ENCODE measurements at regions not wholly inside any gene's neighbourhood (a gene's known extent, or its start where the extent isn't known, plus 50 kb on each side); places are given as distances from the start of the nearest gene placed in this dataset.

GRCh38 chr20:12077875-12078274, 160.2 kb downstream of the BTBD3 start:
- Histone ChIP-seq H3K4me1 (no peaks in the 10 kb centered on the region), H3K9me3 (no peaks in the 10 kb centered on the region), H3K27ac (no peak overlapping the region), H3K36me3 (ENCODE audit: insufficient read depth in 1 of 2, low read depth in 1 of 2) (no peaks in the 10 kb centered on the region), H3K4me3 (no peak overlapping the region), H3K27me3 (ENCODE audit: insufficient read depth in 3 of 3, low read length in 2 of 3) (no peaks in the 10 kb centered on the region)
- 52 to 65% (median 64%) methylated on average over 7 of the region's 7 CpGs for WGBS, 3 donors
- intact Hi-C loops (cut with DNase I), result no loop called here
- ATAC-seq (no peak), DNase-seq (no peak)
- TF ChIP-seq CTCF (IDR thresholded peaks at IDR 0.05), result no peak

- TF ChIP-seq CTCF (IDR thresholded peaks at IDR 0.05), result no peak
- Histone ChIP-seq H3K27ac (no peak overlapping the region), H3K27me3 (ENCODE audit: insufficient read depth in 3 of 3, low read length in 2 of 3) (no peaks in the 10 kb centered on the region), H3K36me3 (ENCODE audit: insufficient read depth in 1 of 2, low read depth in 1 of 2) (no peaks in the 10 kb centered on the region), H3K4me3 (no peak overlapping the region), H3K4me1 (no peaks in the 10 kb centered on the region), H3K9me3 (no peaks in the 10 kb centered on the region)
- 90 to 94% (median 91%) methylated on average over 4 of the region's 4 CpGs for WGBS, 3 donors
- ATAC-seq, result no peak
- no peak for DNase-seq
- intact Hi-C loops (cut with DNase I), result no loop called here
Measured at GRCh38 chr20:12079490-12079889, 161.8 kb downstream of the BTBD3 start.

GRCh38 chr20:12083269-12083668, 165.6 kb downstream of the BTBD3 start:
- DNase-seq (no peak), ATAC-seq (no peak)
- Histone ChIP-seq H3K27ac (no peak overlapping the region), H3K4me3 (no peak overlapping the region), H3K4me1 (no peaks in the 10 kb centered on the region), H3K27me3 (ENCODE audit: insufficient read depth in 3 of 3, low read length in 2 of 3) (no peaks in the 10 kb centered on the region), H3K9me3 (no peaks in the 10 kb centered on the region), H3K36me3 (ENCODE audit: insufficient read depth in 1 of 2, low read depth in 1 of 2) (no peaks in the 10 kb centered on the region)
- no peak for TF ChIP-seq CTCF (IDR thresholded peaks at IDR 0.05)
- WGBS, 3 donors, result 65 to 86% (median 85%) methylated on average over 2 of the region's 2 CpGs
- intact Hi-C loops (cut with DNase I), result no loop called here

GRCh38 chr20:12084482-12084881, 166.8 kb downstream of the BTBD3 start:
- intact Hi-C loops (cut with DNase I), result no loop called here
- no peaks in the 10 kb centered on the region for H3K4me1 ChIP-seq

More at GRCh38 chr20:12084482-12084881, 166.8 kb downstream of the BTBD3 start:
- H3K27me3 ChIP-seq (ENCODE audit: insufficient read depth in 3 of 3, low read length in 2 of 3), result no peaks in the 10 kb centered on the region
- DNase-seq, result no peak
- no peak for TF ChIP-seq CTCF (IDR thresholded peaks at IDR 0.05)
- no peak overlapping the region for H3K27ac ChIP-seq
- no peak for ATAC-seq
- 66 to 75% (median 70%) methylated on average over 2 of the region's 2 CpGs for WGBS, 3 donors
- no peaks in the 10 kb centered on the region for H3K36me3 ChIP-seq (ENCODE audit: insufficient read depth in 1 of 2, low read depth in 1 of 2)
- no peaks in the 10 kb centered on the region for H3K9me3 ChIP-seq
- no peak overlapping the region for H3K4me3 ChIP-seq
